Loucy (cell line): ENCODE measurements at regions not wholly inside any gene's neighbourhood (a gene's known extent, or its start where the extent isn't known, plus 50 kb on each side); places are given as distances from the start of the nearest gene placed in this dataset.

Experiments used
- H2AFZ ChIP-seq: fragments of 200-600 bp; sonication (generic); 2 replicates; pipeline ENCODE4 v1.6.0; 2016; ENCODE audit warnings: antibody characterized with exemption, mild to moderate bottlenecking, low read length, moderate library complexity
- H3F3A ChIP-seq: fragments of 200-600 bp; 2 replicates; pipeline ENCODE4 v1.6.0; 2016; ENCODE audit warnings: antibody characterized with exemption, low read depth, mild to moderate bottlenecking
- H3K27me3 ChIP-seq: fragments of 200-600 bp; sonication (generic); 2 replicates; pipeline ENCODE4 v1.6.1; 2014; ENCODE audit warnings: low read length, mild to moderate bottlenecking; ENCODE audit not compliant: insufficient read depth, poor library complexity, severe bottlenecking
- H3K36me3 ChIP-seq: fragments of 200-600 bp; sonication (generic); 2 replicates; pipeline ENCODE4 v1.6.1; 2016; ENCODE audit warnings: low read length; ENCODE audit not compliant: insufficient read depth
- H3K4me1 ChIP-seq: fragments of 200-600 bp; sonication (generic); 2 replicates; pipeline ENCODE4 v1.5.1; 2014; ENCODE audit warnings: low read length, mild to moderate bottlenecking; ENCODE audit not compliant: insufficient read depth, poor library complexity, severe bottlenecking
- H3K4me2 ChIP-seq: fragments of 200-600 bp; sonication (generic); 2 replicates; pipeline ENCODE4 v1.6.0; 2014; ENCODE audit warnings: antibody characterized with exemption, low read length, low read depth, mild to moderate bottlenecking; ENCODE audit not compliant: poor library complexity, severe bottlenecking
- H3K4me3 ChIP-seq: fragments of 200-600 bp; sonication (generic); 2 replicates; pipeline ENCODE4 v1.5.1; 2014; ENCODE audit warnings: low read length, mild to moderate bottlenecking, mixed read lengths; ENCODE audit not compliant: poor library complexity, severe bottlenecking
- H3K79me2 ChIP-seq: fragments of 200-600 bp; sonication (generic); 2 replicates; pipeline ENCODE4 v1.6.1; 2014; ENCODE audit warnings: low read length; ENCODE audit not compliant: insufficient read depth
- H3K9ac ChIP-seq: fragments of 200-600 bp; sonication (generic); 2 replicates; pipeline ENCODE4 v1.6.0; 2014; ENCODE audit warnings: mild to moderate bottlenecking, low read depth, low read length, moderate library complexity; ENCODE audit not compliant: poor library complexity, severe bottlenecking
- H3K9me2 ChIP-seq: fragments of 200-600 bp; sonication (generic); replicated peaks from 2 replicates; pipeline ENCODE4 v1.6.1; 2016; ENCODE audit warnings: low read depth, low read length, mixed read lengths
- H3K9me3 ChIP-seq: fragments of 200-600 bp; sonication (generic); 2 replicates; pipeline ENCODE4 v1.6.1; 2014; ENCODE audit warnings: mild to moderate bottlenecking, antibody characterized with exemption, low read length, low read depth; ENCODE audit not compliant: insufficient read depth
- H4K20me1 ChIP-seq: fragments of 200-600 bp; sonication (generic); 2 replicates; pipeline ENCODE4 v1.6.0; 2014; ENCODE audit warnings: antibody characterized with exemption, low read length, mild to moderate bottlenecking; ENCODE audit not compliant: insufficient read depth, poor library complexity, severe bottlenecking
- EZH2phosphoT487 ChIP-seq: fragments of 200-600 bp; IDR thresholded peaks from 2 replicates; pipeline ENCODE4 v1.6.1; 2018; ENCODE audit warnings: antibody characterized with exemption, mild to moderate bottlenecking, moderate library complexity, borderline replicate concordance
- TF ChIP-seq, protein P1 (sequence below): fragments of 200-600 bp; sonication (generic); conservative IDR thresholded peaks from 2 replicates; pipeline ENCODE4 v1.5.1; 2014; ENCODE audit warnings: mild to moderate bottlenecking, antibody characterized with exemption, low read length

DNA sequence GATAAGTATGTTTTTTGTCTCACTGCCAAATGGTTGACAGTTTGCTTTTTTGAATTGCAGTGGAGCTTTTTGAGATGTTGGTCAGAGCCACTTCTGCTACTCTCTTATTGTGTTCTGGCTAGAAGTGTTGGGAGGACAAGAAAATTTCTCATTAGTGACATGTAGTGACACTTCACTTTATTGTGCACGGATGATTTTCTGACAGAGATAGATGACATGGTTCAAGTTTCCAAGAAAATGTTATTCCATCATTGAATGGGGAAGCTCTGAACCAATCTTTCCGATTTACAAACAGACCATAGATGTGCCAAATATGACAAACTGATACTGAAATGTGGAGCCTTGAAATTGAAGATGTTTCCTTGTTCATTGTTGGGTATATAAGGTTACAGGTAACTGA, 558.9 kb upstream of the WWC1 start:
- Histone ChIP-seq H3K36me3 (no peaks in the 10 kb centered on the region), H3K4me2 (no peak overlapping the region), H4K20me1 (no peaks in the 10 kb centered on the region), H3K27me3 (no peaks in the 10 kb centered on the region), H2AFZ (no peak overlapping the region), H3K4me1 (no peaks in the 10 kb centered on the region), H3K79me2 (no peaks in the 10 kb centered on the region), H3K4me3 (no peak overlapping the region), H3K9me2 (no peaks in the 10 kb centered on the region), H3F3A (no peaks in the 10 kb centered on the region), H3K9me3 (no peaks in the 10 kb centered on the region), H3K9ac (no peak overlapping the region)
- no peak for TF ChIP-seq EZH2phosphoT487
- TF ChIP-seq, protein P1, sequence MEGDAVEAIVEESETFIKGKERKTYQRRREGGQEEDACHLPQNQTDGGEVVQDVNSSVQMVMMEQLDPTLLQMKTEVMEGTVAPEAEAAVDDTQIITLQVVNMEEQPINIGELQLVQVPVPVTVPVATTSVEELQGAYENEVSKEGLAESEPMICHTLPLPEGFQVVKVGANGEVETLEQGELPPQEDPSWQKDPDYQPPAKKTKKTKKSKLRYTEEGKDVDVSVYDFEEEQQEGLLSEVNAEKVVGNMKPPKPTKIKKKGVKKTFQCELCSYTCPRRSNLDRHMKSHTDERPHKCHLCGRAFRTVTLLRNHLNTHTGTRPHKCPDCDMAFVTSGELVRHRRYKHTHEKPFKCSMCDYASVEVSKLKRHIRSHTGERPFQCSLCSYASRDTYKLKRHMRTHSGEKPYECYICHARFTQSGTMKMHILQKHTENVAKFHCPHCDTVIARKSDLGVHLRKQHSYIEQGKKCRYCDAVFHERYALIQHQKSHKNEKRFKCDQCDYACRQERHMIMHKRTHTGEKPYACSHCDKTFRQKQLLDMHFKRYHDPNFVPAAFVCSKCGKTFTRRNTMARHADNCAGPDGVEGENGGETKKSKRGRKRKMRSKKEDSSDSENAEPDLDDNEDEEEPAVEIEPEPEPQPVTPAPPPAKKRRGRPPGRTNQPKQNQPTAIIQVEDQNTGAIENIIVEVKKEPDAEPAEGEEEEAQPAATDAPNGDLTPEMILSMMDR, result no peak

DNA sequence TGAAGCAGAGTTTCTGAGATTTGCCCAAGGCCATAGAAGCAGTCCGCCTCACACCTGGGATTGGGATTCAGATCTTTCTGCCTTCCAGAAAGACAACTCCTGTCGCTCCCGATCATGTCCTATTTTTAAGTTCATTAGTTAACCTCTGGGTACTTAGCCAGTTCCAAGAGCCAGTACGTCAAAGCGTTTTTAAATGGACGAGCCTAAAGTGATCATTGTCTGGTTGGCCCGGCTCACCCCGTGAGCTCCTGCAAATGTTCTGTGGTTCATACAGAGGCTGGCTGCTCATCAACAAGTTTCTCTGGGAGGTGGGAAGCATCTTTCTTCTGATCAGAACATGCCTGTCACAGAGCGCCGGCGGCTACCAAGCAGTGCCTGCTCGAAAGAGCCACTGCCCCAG, 554.5 kb upstream of the WWC1 start:
- Histone ChIP-seq H3K36me3 (no peaks in the 10 kb centered on the region), H3K9me3 (no peaks in the 10 kb centered on the region), H3K79me2 (no peaks in the 10 kb centered on the region), H2AFZ (no peak overlapping the region), H3K4me1 (no peaks in the 10 kb centered on the region), H3K4me3 (no peak overlapping the region), H3K27me3 (no peaks in the 10 kb centered on the region), H3K9me2 (no peaks in the 10 kb centered on the region), H3F3A (no peaks in the 10 kb centered on the region), H3K4me2 (no peak overlapping the region), H4K20me1 (no peaks in the 10 kb centered on the region), H3K9ac (no peak overlapping the region)
- TF ChIP-seq EZH2phosphoT487, result no peak
- TF ChIP-seq, protein P1, result no peak

DNA sequence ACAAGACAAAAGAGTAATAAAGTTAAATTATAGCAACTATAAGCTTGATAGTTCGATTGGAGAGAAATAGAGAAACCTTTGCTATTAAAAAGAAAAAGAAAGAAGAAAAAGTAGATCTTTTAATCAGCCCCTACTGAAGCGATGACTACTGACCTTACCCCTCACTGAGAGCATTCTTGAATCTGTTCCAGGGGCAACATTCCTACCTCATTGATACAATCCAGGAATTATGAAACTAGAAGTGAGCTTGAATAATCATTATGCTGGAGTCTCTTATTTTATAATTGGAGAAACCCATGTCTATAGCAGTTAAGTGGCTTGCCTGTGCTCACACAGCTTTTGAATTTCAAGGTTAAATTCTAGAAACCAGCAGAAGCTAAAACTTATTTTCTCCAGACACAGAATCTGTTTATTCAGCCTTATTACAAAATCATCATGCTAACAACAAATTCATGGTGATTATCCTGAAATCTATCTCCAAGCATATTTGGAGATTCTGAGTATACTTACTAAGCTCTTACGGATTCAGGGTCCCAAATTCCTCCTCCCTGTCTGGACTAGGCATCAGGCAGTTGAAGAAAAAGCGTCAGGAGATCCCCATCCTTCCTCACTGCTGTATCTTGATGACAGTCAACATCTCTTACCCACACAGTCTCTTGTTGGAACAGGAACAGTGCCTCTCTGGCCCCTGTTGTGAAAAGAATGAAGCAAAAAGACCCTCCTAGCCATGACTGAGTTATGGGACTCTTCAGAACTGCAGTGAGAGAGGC, 547.6 kb upstream of the WWC1 start:
- Histone ChIP-seq H3K9me3 (no peaks in the 10 kb centered on the region), H4K20me1 (no peaks in the 10 kb centered on the region), H3K36me3 (no peaks in the 10 kb centered on the region), H3F3A (no peaks in the 10 kb centered on the region), H3K79me2 (no peaks in the 10 kb centered on the region), H3K4me2 (no peak overlapping the region), H3K9ac (no peak overlapping the region), H3K9me2 (no peaks in the 10 kb centered on the region), H3K4me1 (no peaks in the 10 kb centered on the region), H3K27me3 (no peaks in the 10 kb centered on the region), H3K4me3 (no peak overlapping the region), H2AFZ (no peak overlapping the region)
- no peak for TF ChIP-seq EZH2phosphoT487
- TF ChIP-seq, protein P1, result no peak
